Calu3 (cell line): ENCODE measurements at regions not wholly inside any gene's neighbourhood (a gene's known extent, or its start where the extent isn't known, plus 50 kb on each side); places are given as distances from the start of the nearest gene placed in this dataset.

Experiments
- BruUV-seq: library from RNA; stranded (reverse); fragments of 400-500 nt; replicated peaks from 2 replicates; lab custom pipeline; 2021; lab: Mats Ljungman, UMichigan
- CTCF ChIA-PET: fragments of 300-600 bp; sonication (Branson Sonifier 250); formaldehyde crosslinking; loops from one replicate; lab custom pipeline; 2022; ENCODE audit warnings: antibody characterized with exemption; lab: Charles Lee
- DNase-seq: peaks from one replicate; pipeline ENCODE4 v3.0.0; 2022
- H3K27ac Mint-ChIP-seq: one replicate; pipeline ENCODE4 v1.8.0; 2022; ENCODE audit warnings: mixed read lengths; ENCODE audit not compliant: unreplicated experiment
- H3K27me3 Mint-ChIP-seq: one replicate; pipeline ENCODE4 v1.8.0; 2022; ENCODE audit warnings: mixed read lengths; ENCODE audit not compliant: unreplicated experiment
- H3K36me3 Mint-ChIP-seq: one replicate; pipeline ENCODE4 v1.8.0; 2022; ENCODE audit warnings: mild to moderate bottlenecking, moderate library complexity, mixed read lengths; ENCODE audit not compliant: insufficient read depth, unreplicated experiment
- H3K4me1 Mint-ChIP-seq: one replicate; pipeline ENCODE4 v1.8.0; 2022; ENCODE audit warnings: mild to moderate bottlenecking, low read depth, mixed read lengths; ENCODE audit not compliant: unreplicated experiment
- H3K4me3 Mint-ChIP-seq: one replicate; pipeline ENCODE4 v1.8.0; 2022; ENCODE audit warnings: mild to moderate bottlenecking, low read depth, moderate library complexity, mixed read lengths; ENCODE audit not compliant: unreplicated experiment
- H3K9me3 Mint-ChIP-seq: one replicate; pipeline ENCODE4 v1.8.0; 2022; ENCODE audit warnings: low read depth, mixed read lengths; ENCODE audit not compliant: unreplicated experiment
- intact Hi-C: fragments of 100-400 bp; cut with micrococcal nuclease; formaldehyde crosslinking; loops from one replicate; pipeline ENCODE4 v1.10.0; 2022; ENCODE audit not compliant: unreplicated experiment
- TF ChIP-seq, protein P1 (sequence below): fragments of 200-600 bp; IDR thresholded peaks from one replicate; pipeline ENCODE4 v1.8.0; 2022; ENCODE audit warnings: antibody characterized with exemption; ENCODE audit not compliant: unreplicated experiment

DNA sequence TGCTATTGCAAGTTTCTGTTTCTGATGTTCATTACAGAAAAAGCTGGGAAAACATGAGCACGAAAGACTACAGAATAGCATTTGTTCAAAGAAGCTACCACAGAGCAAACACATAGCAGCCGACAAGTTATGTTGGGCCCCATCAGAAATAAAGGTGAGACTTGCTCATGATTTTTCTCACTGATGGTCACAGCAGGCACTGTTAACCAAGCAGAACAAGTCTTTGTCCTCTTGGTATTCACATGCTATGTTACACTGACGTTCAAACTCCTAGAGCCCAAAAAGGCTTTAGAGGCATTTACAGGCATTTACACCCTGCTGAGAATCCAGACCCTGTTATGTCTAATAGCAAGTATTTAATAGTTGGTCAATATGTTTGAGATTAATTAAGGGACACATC, 235.0 kb upstream of the HNMT start:
- H3K4me1 Mint-ChIP-seq: no peaks in the 10 kb centered on the region
- H3K27ac Mint-ChIP-seq: no peak overlapping the region
- no peaks in the 10 kb centered on the region for H3K27me3 Mint-ChIP-seq
- TF ChIP-seq, protein P1, sequence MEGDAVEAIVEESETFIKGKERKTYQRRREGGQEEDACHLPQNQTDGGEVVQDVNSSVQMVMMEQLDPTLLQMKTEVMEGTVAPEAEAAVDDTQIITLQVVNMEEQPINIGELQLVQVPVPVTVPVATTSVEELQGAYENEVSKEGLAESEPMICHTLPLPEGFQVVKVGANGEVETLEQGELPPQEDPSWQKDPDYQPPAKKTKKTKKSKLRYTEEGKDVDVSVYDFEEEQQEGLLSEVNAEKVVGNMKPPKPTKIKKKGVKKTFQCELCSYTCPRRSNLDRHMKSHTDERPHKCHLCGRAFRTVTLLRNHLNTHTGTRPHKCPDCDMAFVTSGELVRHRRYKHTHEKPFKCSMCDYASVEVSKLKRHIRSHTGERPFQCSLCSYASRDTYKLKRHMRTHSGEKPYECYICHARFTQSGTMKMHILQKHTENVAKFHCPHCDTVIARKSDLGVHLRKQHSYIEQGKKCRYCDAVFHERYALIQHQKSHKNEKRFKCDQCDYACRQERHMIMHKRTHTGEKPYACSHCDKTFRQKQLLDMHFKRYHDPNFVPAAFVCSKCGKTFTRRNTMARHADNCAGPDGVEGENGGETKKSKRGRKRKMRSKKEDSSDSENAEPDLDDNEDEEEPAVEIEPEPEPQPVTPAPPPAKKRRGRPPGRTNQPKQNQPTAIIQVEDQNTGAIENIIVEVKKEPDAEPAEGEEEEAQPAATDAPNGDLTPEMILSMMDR: no peak
- no peaks in the 10 kb centered on the region for H3K36me3 Mint-ChIP-seq
- no peak for DNase-seq
- H3K4me3 Mint-ChIP-seq: no peak overlapping the region
- CTCF ChIA-PET: no interaction called here
- H3K9me3 Mint-ChIP-seq: peaks cover 2% of the 10 kb centered on the region
- intact Hi-C loops: no loop called here
- BruUV-seq: no TSS peak

- Mint-ChIP-seq H3K4me1 (no peaks in the 10 kb centered on the region), H3K27me3 (no peaks in the 10 kb centered on the region), H3K27ac (no peak overlapping the region), H3K9me3 (peaks cover 2% of the 10 kb centered on the region), H3K36me3 (no peaks in the 10 kb centered on the region), H3K4me3 (no peak overlapping the region)
- intact Hi-C loops: no loop called here
- CTCF ChIA-PET: no interaction called here
- BruUV-seq: no TSS peak
- no peak for DNase-seq
- TF ChIP-seq, protein P1: no peak
Observed at GRCh38 chr2:137737559-137737958, 226.7 kb upstream of the HNMT start.

DNA sequence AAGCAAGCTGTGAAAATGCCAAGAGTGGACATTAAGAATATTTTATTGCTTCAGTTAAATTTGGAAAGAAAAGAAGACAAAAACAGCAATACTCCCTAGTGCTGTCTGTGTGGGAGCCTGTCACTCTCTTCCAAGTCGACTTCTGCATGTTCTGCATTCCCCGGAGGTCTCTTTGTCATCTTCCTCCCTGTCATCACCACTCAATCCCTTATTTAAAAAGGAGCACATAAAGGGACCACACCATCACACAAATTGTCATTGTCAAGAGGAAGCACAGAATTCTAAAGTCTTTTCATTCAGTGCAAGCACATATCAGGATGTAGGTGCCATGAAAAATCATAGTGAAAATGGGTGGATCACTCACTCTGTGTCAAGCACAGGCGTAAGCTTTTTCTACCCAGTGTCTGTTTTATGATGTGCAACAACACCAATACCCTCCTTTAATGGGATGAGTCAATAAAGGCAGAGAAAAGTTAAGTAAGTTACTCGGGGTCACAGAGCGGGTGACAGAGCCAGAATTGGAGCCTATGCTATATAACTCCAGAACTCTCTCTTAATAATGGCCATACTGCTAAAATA, 222.4 kb upstream of the HNMT start:
- Mint-ChIP-seq H3K4me3 (no peak overlapping the region), H3K9me3 (no peaks in the 10 kb centered on the region), H3K36me3 (no peaks in the 10 kb centered on the region), H3K27me3 (no peaks in the 10 kb centered on the region), H3K4me1 (no peaks in the 10 kb centered on the region), H3K27ac (no peak overlapping the region)
- TF ChIP-seq, protein P1: no peak
- intact Hi-C loops: no loop called here
- DNase-seq: no peak
- BruUV-seq: no TSS peak
- CTCF ChIA-PET: no interaction called here

GRCh38 chr2:137747509-137747908, 216.8 kb upstream of the HNMT start:
- H3K27me3 Mint-ChIP-seq: no peaks in the 10 kb centered on the region
- CTCF ChIA-PET: no interaction called here
- TF ChIP-seq, protein P1: no peak
- intact Hi-C loops: no loop called here
- no peaks in the 10 kb centered on the region for H3K36me3 Mint-ChIP-seq
- DNase-seq: no peak
- BruUV-seq: no TSS peak
- H3K4me1 Mint-ChIP-seq: no peaks in the 10 kb centered on the region
- no peak overlapping the region for H3K27ac Mint-ChIP-seq
- no peaks in the 10 kb centered on the region for H3K9me3 Mint-ChIP-seq
- H3K4me3 Mint-ChIP-seq: no peak overlapping the region
